GM12878 (cell line): ENCODE measurements at regions not wholly inside any gene's neighbourhood (a gene's known extent, or its start where the extent isn't known, plus 50 kb on each side); places are given as distances from the start of the nearest gene placed in this dataset.

ENCODE experiments used
- ATAC-seq: fragments of 200-7000 bp; cut with Tn5 transposase; 3 replicates; pipeline ENCODE4 v1.9.1; 2020; ENCODE audit warnings: mild to moderate bottlenecking, moderate library complexity
- BruUV-seq: library from RNA; stranded (reverse); fragments of 400-500 nt; replicated peaks from 2 replicates; lab custom pipeline; 2021; lab: Mats Ljungman, UMichigan
- CTCF ChIA-PET: fragments of 300-600 bp; sonication (Branson Sonifier 250); formaldehyde crosslinking; extraction: SDS; loops from one replicate; lab custom pipeline; 2021; ENCODE audit warnings: inconsistent platforms; lab: Yijun Ruan, JAX
- POLR2A ChIA-PET: fragments of 350-600 bp; formaldehyde crosslinking; extraction: SDS; loops from one replicate; lab custom pipeline; 2021; ENCODE audit warnings: inconsistent platforms; lab: Charles Lee
- RAD21 ChIA-PET: fragments of 300-600 bp; sonication (Branson Sonifier 250); formaldehyde crosslinking; loops from one replicate; lab custom pipeline; 2023; ENCODE audit warnings: antibody characterized with exemption; ENCODE audit not compliant: unreplicated experiment; lab: Charles Lee
- SMC1A ChIA-PET: fragments of 300-600 bp; sonication (Branson Sonifier 250); formaldehyde crosslinking; loops from one replicate; lab custom pipeline; 2023; ENCODE audit not compliant: unreplicated experiment, uncharacterized antibody; lab: Charles Lee
- DNase-seq: peaks from one replicate; pipeline ENCODE4 v3.0.0-alpha.2; 2011; ENCODE audit warnings: low read depth, low spot score
- FAIRE-seq: peaks from 3 replicates; lab custom pipeline; 2011; peaks lifted over from hg19 to GRCh38; lab: Jason Lieb, UNC
- H2AFZ ChIP-seq: 2 replicates; pipeline ENCODE4 v1.6.0; 2011; ENCODE audit warnings: low read depth, low read length, control low read depth; ENCODE audit not compliant: control insufficient read depth
- H3K27ac ChIP-seq: 2 replicates; pipeline ENCODE4 v1.5.1; 2011; ENCODE audit warnings: control low read depth; ENCODE audit not compliant: control insufficient read depth, insufficient read depth
- H3K27me3 ChIP-seq, 2 experiments: replicated peaks in 1 of 2; 2 replicates each; pipeline versions ENCODE4 v1.6.0 to v1.6.1; 2011; ENCODE audit warnings: low read length in 1 of 2; ENCODE audit not compliant: control insufficient read depth in 2 of 2, insufficient read depth in 2 of 2
- H3K36me3 ChIP-seq, 2 experiments: 2 replicates each; pipeline ENCODE4 v1.5.1; 2011; ENCODE audit warnings: low read length in 1 of 2; ENCODE audit not compliant: control insufficient read depth in 2 of 2, insufficient read depth in 2 of 2
- H3K4me1 ChIP-seq: 2 replicates; pipeline ENCODE4 v1.6.1; 2011; ENCODE audit warnings: mild to moderate bottlenecking, low read length, moderate library complexity, mixed read lengths; ENCODE audit not compliant: control insufficient read depth, insufficient read depth
- H3K4me2 ChIP-seq: 2 replicates; pipeline ENCODE4 v1.6.0; 2011; ENCODE audit warnings: control low read depth; ENCODE audit not compliant: control insufficient read depth, insufficient read depth
- H3K4me3 ChIP-seq: fragments of 200-600 bp; sonication (generic); 2 replicates; pipeline ENCODE4 v1.5.1; 2016
- H3K79me2 ChIP-seq: 2 replicates; pipeline ENCODE4 v1.6.0; 2011; ENCODE audit warnings: low read length; ENCODE audit not compliant: control insufficient read depth, insufficient read depth
- H3K9ac ChIP-seq: 2 replicates; pipeline ENCODE4 v1.8.0; 2011; ENCODE audit warnings: low read length, control low read depth, mixed read lengths; ENCODE audit not compliant: control insufficient read depth, insufficient read depth
- H3K9me3 ChIP-seq: replicated peaks from 3 replicates; pipeline ENCODE4 v1.5.1; 2011; ENCODE audit warnings: mild to moderate bottlenecking, low read length; ENCODE audit not compliant: control insufficient read depth, insufficient read depth
- H4K20me1 ChIP-seq: 2 replicates; pipeline ENCODE4 v1.6.0; 2011; ENCODE audit not compliant: control insufficient read depth, insufficient read depth
- BHLHE40 ChIP-seq, 2 experiments: fragments of 450-650 bp in 1 of 2; IDR thresholded peaks; 2 replicates each; pipeline ENCODE4 v1.6.1; 2011 to 2017; ENCODE audit warnings: low read depth in 2 of 2, borderline replicate concordance in 1 of 2, improper control_type of control experiment in 1 of 2, low read length in 1 of 2, mild to moderate bottlenecking in 1 of 2
- CBX5 ChIP-seq: sonication (generic); IDR thresholded peaks from 2 replicates; pipeline ENCODE4 v1.6.1; 2016; ENCODE audit warnings: low read depth, moderate library complexity, mild to moderate bottlenecking, inconsistent platforms
- KAT2A ChIP-seq: conservative IDR thresholded peaks from 2 replicates; pipeline ENCODE4 v1.6.1; 2011; ENCODE audit warnings: low read depth, low read length; ENCODE audit not compliant: control insufficient read depth
- PAX5 ChIP-seq: IDR thresholded peaks from 2 replicates; pipeline ENCODE4 v1.6.1; 2011; ENCODE audit warnings: low read depth, low read length, borderline replicate concordance
- RCOR1 ChIP-seq: conservative IDR thresholded peaks from 2 replicates; pipeline ENCODE4 v1.6.1; 2012; ENCODE audit warnings: low read depth, low read length, improper control_type of control experiment
- SIN3A ChIP-seq: IDR thresholded peaks from 2 replicates; pipeline ENCODE4 v1.6.1; 2012; ENCODE audit warnings: low read depth, low read length, improper control_type of control experiment
- SMARCA5 ChIP-seq: fragments of 450-650 bp; IDR thresholded peaks from 2 replicates; pipeline ENCODE4 v1.6.1; 2017; ENCODE audit warnings: mild to moderate bottlenecking
- ZBED1 ChIP-seq: IDR thresholded peaks from 2 replicates; pipeline ENCODE4 v1.6.1; 2016; ENCODE audit warnings: borderline replicate concordance
- ZZZ3 ChIP-seq: IDR thresholded peaks from 2 replicates; pipeline ENCODE4 v1.6.1; 2011; ENCODE audit warnings: low read depth; ENCODE audit not compliant: control insufficient read depth, insufficient read length
- WGBS: methylation state at CpG from one replicate; pipeline ENCODE4 v1.1.6; 2016; ENCODE audit warnings: low lambda C conversion rate; ENCODE audit not compliant: insufficient replicate concordance, insufficient coverage; ENCODE audit errors: missing lambda C conversion rate; 5-methylcytosine and 5-hydroxymethylcytosine counted together
- in situ Hi-C: fragments of 300-500 bp; cut with MboI; formaldehyde crosslinking; loops from 9 replicates; pipeline ENCODE4 v1.14.3; 2018; ENCODE audit warnings: mixed read lengths
- intact Hi-C: fragments of 100-400 bp; cut with micrococcal nuclease; formaldehyde crosslinking; loops from one replicate; pipeline ENCODE4 v1.14.2; 2022; ENCODE audit not compliant: unreplicated experiment
- TF ChIP-seq, protein P1 (sequence below): fragments of 450-650 bp; formaldehyde crosslinking; IDR thresholded peaks from 2 replicates; pipeline ENCODE4 v1.4.0; 2020; ENCODE audit warnings: mild to moderate bottlenecking, moderate library complexity
- TF ChIP-seq, protein P2 (sequence below): fragments of 450-650 bp; IDR thresholded peaks from 2 replicates; pipeline ENCODE4 v1.6.1; 2017; ENCODE audit warnings: antibody characterized with exemption, mild to moderate bottlenecking, moderate library complexity

DNA sequence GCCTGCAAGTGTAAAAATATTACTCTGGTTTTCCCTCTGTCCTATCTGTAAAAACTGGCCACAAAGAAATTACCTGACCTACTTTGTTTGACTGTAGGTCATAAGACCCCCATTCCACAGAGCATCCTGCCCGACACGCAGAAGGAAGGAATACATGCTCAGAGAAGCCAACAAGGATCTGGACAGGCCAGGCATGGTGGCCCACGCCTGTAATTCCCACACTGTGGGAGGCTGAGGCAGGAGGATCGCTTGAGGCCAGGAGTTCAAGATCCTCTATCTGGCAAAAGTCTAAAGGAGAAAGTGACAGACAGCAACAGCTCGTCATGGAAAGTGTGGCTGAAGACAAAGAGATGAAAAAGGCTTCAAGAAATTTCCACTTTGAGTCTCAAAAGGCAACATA lies 78.2 kb upstream of the RNU2-1 start (continued):
- TF ChIP-seq, protein P1, sequence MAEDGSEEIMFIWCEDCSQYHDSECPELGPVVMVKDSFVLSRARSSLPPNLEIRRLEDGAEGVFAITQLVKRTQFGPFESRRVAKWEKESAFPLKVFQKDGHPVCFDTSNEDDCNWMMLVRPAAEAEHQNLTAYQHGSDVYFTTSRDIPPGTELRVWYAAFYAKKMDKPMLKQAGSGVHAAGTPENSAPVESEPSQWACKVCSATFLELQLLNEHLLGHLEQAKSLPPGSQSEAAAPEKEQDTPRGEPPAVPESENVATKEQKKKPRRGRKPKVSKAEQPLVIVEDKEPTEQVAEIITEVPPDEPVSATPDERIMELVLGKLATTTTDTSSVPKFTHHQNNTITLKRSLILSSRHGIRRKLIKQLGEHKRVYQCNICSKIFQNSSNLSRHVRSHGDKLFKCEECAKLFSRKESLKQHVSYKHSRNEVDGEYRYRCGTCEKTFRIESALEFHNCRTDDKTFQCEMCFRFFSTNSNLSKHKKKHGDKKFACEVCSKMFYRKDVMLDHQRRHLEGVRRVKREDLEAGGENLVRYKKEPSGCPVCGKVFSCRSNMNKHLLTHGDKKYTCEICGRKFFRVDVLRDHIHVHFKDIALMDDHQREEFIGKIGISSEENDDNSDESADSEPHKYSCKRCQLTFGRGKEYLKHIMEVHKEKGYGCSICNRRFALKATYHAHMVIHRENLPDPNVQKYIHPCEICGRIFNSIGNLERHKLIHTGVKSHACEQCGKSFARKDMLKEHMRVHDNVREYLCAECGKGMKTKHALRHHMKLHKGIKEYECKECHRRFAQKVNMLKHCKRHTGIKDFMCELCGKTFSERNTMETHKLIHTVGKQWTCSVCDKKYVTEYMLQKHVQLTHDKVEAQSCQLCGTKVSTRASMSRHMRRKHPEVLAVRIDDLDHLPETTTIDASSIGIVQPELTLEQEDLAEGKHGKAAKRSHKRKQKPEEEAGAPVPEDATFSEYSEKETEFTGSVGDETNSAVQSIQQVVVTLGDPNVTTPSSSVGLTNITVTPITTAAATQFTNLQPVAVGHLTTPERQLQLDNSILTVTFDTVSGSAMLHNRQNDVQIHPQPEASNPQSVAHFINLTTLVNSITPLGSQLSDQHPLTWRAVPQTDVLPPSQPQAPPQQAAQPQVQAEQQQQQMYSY = no peak
- TF ChIP-seq SIN3A (no peak), ZBED1 (no peak), KAT2A (no peak)

DNA sequence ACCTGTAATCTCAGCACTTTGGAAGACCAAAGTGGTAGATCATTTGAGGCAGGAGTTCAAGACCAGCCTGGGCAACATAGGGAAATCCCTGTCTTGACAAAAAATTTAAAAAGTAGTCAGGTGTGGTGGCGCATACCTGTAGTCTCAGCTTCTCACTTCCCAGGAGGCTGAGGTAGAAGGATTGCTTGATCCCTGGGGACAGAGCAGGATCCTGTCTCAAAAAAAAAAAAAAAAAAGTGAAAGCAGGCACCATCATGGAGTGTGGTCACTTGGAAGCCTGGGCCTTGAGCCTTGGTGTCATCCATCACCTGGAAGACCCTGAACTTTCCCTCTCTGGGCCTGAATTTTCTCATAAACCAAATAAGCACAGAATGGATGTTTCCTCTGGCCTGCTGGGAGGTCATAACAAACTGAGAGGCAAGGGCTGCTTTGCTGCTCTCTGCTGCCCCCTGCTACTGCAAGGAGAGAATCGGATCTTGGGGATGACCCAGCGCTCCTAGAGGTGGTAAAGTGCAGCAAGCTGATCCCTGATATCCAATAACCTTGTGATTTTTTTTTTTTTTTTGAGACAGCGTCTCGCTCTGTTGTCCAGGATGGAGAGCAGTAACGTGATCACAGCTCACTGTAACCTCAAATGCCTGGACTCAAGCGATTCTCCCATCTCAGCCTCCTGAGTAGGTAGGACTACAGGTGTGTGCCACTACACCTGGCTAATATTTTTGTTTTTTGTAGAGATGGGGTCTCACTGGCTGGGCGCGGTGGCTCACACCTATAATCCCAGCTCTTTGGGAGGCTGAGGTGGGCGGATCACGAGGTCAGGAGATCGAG lies 75.9 kb upstream of the RNU2-1 start:
- FAIRE-seq (peak; percentile 79), DNase-seq (no peak), ATAC-seq (no peak)
- 15% methylated on average over 10 of the region's 12 CpGs for whole genome bisulfite sequencing
- ChIA-PET SMC1A (interaction anchor here (0.6 to 1.0 kb wide), 3 partner anchors 98 to 850 kb away, joined by 3 read pairs; partner anchors contain the start of gene TMEM106A), RAD21 (no interaction called here), POLR2A (interaction anchor here (0.6 to 1.1 kb wide), 2 partner anchors 46 to 58 kb away, joined by 4 to 5 read pairs; no protein-coding TSS in a partner anchor), CTCF (interaction anchor here (0.6 to 3.4 kb wide), 12 partner anchors 24 to 382 kb away, joined by 3 to 16 read pairs (median 4); partner anchors contain the start of genes RND2, RPL27 and TMEM106A)
- TF ChIP-seq BHLHE40 (IDR thresholded peaks at IDR 0.05; ENCODE audit: borderline replicate concordance in 1 of 2, low read depth in 2 of 2, low read length in 1 of 2) (no peak), RCOR1 (no peak), CBX5 (no peak), ZZZ3 (no peak), PAX5 (no peak), SMARCA5 (no peak)
- TF ChIP-seq, protein P2, sequence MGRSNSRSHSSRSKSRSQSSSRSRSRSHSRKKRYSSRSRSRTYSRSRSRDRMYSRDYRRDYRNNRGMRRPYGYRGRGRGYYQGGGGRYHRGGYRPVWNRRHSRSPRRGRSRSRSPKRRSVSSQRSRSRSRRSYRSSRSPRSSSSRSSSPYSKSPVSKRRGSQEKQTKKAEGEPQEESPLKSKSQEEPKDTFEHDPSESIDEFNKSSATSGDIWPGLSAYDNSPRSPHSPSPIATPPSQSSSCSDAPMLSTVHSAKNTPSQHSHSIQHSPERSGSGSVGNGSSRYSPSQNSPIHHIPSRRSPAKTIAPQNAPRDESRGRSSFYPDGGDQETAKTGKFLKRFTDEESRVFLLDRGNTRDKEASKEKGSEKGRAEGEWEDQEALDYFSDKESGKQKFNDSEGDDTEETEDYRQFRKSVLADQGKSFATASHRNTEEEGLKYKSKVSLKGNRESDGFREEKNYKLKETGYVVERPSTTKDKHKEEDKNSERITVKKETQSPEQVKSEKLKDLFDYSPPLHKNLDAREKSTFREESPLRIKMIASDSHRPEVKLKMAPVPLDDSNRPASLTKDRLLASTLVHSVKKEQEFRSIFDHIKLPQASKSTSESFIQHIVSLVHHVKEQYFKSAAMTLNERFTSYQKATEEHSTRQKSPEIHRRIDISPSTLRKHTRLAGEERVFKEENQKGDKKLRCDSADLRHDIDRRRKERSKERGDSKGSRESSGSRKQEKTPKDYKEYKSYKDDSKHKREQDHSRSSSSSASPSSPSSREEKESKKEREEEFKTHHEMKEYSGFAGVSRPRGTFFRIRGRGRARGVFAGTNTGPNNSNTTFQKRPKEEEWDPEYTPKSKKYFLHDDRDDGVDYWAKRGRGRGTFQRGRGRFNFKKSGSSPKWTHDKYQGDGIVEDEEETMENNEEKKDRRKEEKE = no peak
- Histone ChIP-seq H3K4me3 (no peak overlapping the region), H3K27ac (no peak overlapping the region), H3K4me2 (0 out of 2 replicates have a peak overlapping the region, but pooled peaks have one; percentile 3), H2AFZ (peak overlapping the region; percentile 7; the same call in 1 of the 2 replicates), H3K9me3 (no peaks in the 10 kb centered on the region), H4K20me1 (no peaks in the 10 kb centered on the region), H3K36me3 (no peaks in the 10 kb centered on the region), H3K9ac (peak overlapping the region; percentile 16; the same call in 1 of the 2 replicates), H3K4me1 (no peaks in the 10 kb centered on the region), H3K79me2 (no peaks in the 10 kb centered on the region), H3K27me3 (no peaks in the 10 kb centered on the region)
- in situ Hi-C loops = loop anchor here (10.0 kb wide), 1 partner anchor 95 kb away; the partner anchor contains the start of gene TMEM106A
- no TSS peak for BruUV-seq
- intact Hi-C loops = no loop called here
